ENCODE measurements at regions not wholly inside any gene's neighbourhood (a gene's known extent, or its start where the extent isn't known, plus 50 kb on each side); places are given as distances from the start of the nearest gene placed in this dataset.
A peak's percentile ranks its signal among the peaks of the same experiment; 100 is the strongest.
"Not testable (repeated sequence)": the region's sequence is repeated elsewhere in the genome, so short reads cannot be mapped to it uniquely, and the experiment has no call there.

GRCh38 chr19:31537902-31538301 is 188.7 kb upstream of the TSHZ3 start:
- H3K9me2 ChIP-seq (replicated peaks; ENCODE audit: insufficient read depth, low read length); H3K4me2 ChIP-seq (ENCODE audit: low read depth, low read length, poor library complexity, severe bottlenecking); H2AFZ ChIP-seq (ENCODE audit: low read length); H3K27ac ChIP-seq (ENCODE audit: low read length); H3K79me2 ChIP-seq (ENCODE audit: low read length); H3K9me3 ChIP-seq (ENCODE audit: low read length); H3K9ac ChIP-seq (ENCODE audit: low read length); H3K27me3 ChIP-seq (ENCODE audit: low read length); DNase-seq; H3K4me3 ChIP-seq (ENCODE audit: low read length); H4K20me1 ChIP-seq (ENCODE audit: insufficient read depth, low read depth, low read length); H3K36me3 ChIP-seq (ENCODE audit: insufficient read depth, low read length): not testable (repeated sequence)
- H3K4me1 ChIP-seq (ENCODE audit: low read length) = peaks cover 20% of the 10 kb centered on the region

- no peaks in the 10 kb centered on the region for H3K9me2 ChIP-seq (replicated peaks; ENCODE audit: insufficient read depth, low read length)
- H3K4me1 ChIP-seq (ENCODE audit: low read length) = peaks cover 30% of the 10 kb centered on the region
- H3K27me3 ChIP-seq (ENCODE audit: low read length) = no peaks in the 10 kb centered on the region
- H3K27ac ChIP-seq (ENCODE audit: low read length) = no peak overlapping the region
- H2AFZ ChIP-seq (ENCODE audit: low read length) = no peak overlapping the region
- no peak overlapping the region for H3K4me3 ChIP-seq (ENCODE audit: low read length)
- no peak overlapping the region for H3K4me2 ChIP-seq (ENCODE audit: low read depth, low read length, poor library complexity, severe bottlenecking)
- H3K9ac ChIP-seq (ENCODE audit: low read length) = no peak overlapping the region
- DNase-seq = no peak
- H4K20me1 ChIP-seq (ENCODE audit: insufficient read depth, low read depth, low read length) = no peaks in the 10 kb centered on the region
- no peaks in the 10 kb centered on the region for H3K9me3 ChIP-seq (ENCODE audit: low read length)
- H3K79me2 ChIP-seq (ENCODE audit: low read length) = no peaks in the 10 kb centered on the region
- H3K36me3 ChIP-seq (ENCODE audit: insufficient read depth, low read length) = no peaks in the 10 kb centered on the region
These were observed 189.6 kb upstream of the TSHZ3 start for GRCh38 chr19:31538879-31539278.

GRCh38 chr19:31539386-31539785 is 190.2 kb upstream of the TSHZ3 start:
- no peaks in the 10 kb centered on the region for H4K20me1 ChIP-seq (ENCODE audit: insufficient read depth, low read depth, low read length)
- peaks cover 35% of the 10 kb centered on the region for H3K4me1 ChIP-seq (ENCODE audit: low read length)
- H3K9me3 ChIP-seq (ENCODE audit: low read length) = no peaks in the 10 kb centered on the region
- no peaks in the 10 kb centered on the region for H3K79me2 ChIP-seq (ENCODE audit: low read length)
- H3K4me3 ChIP-seq (ENCODE audit: low read length) = no peak overlapping the region
- H2AFZ ChIP-seq (ENCODE audit: low read length) = no peak overlapping the region
- no peak overlapping the region for H3K9ac ChIP-seq (ENCODE audit: low read length)
- no peak for DNase-seq
- H3K4me2 ChIP-seq (ENCODE audit: low read depth, low read length, poor library complexity, severe bottlenecking) = no peak overlapping the region
- H3K36me3 ChIP-seq (ENCODE audit: insufficient read depth, low read length) = no peaks in the 10 kb centered on the region
- no peak overlapping the region for H3K27ac ChIP-seq (ENCODE audit: low read length)
- H3K9me2 ChIP-seq (replicated peaks; ENCODE audit: insufficient read depth, low read length) = no peaks in the 10 kb centered on the region
- no peaks in the 10 kb centered on the region for H3K27me3 ChIP-seq (ENCODE audit: low read length)

- Histone ChIP-seq H3K36me3 (ENCODE audit: insufficient read depth, low read length) (no peaks in the 10 kb centered on the region; the same call in 1 of the 2 replicates), H3K27me3 (ENCODE audit: low read length) (no peaks in the 10 kb centered on the region), H3K4me2 (ENCODE audit: low read depth, low read length, poor library complexity, severe bottlenecking) (no peak overlapping the region), H2AFZ (ENCODE audit: low read length) (no peak overlapping the region), H3K9me2 (replicated peaks; ENCODE audit: insufficient read depth, low read length) (no peaks in the 10 kb centered on the region), H3K9ac (ENCODE audit: low read length) (no peak overlapping the region), H3K79me2 (ENCODE audit: low read length) (no peaks in the 10 kb centered on the region), H4K20me1 (ENCODE audit: insufficient read depth, low read depth, low read length) (no peaks in the 10 kb centered on the region), H3K4me3 (ENCODE audit: low read length) (no peak overlapping the region), H3K9me3 (ENCODE audit: low read length) (no peaks in the 10 kb centered on the region; the same call in 1 of the 2 replicates), H3K4me1 (ENCODE audit: low read length) (peaks cover 35% of the 10 kb centered on the region), H3K27ac (ENCODE audit: low read length) (no peak overlapping the region)
- DNase-seq = no peak
These were observed 192.2 kb upstream of the TSHZ3 start for GRCh38 chr19:31541396-31541795.

GRCh38 chr19:31543456-31543855 is 194.2 kb upstream of the TSHZ3 start:
- DNase-seq = peak; percentile 93

GRCh38 chr19:31545777-31546176 is 196.5 kb upstream of the TSHZ3 start:
- no peaks in the 10 kb centered on the region for H4K20me1 ChIP-seq (ENCODE audit: insufficient read depth, low read depth, low read length)
- H3K79me2 ChIP-seq (ENCODE audit: low read length) = no peaks in the 10 kb centered on the region
- no peak overlapping the region for H2AFZ ChIP-seq (ENCODE audit: low read length)
- H3K4me2 ChIP-seq (ENCODE audit: low read depth, low read length, poor library complexity, severe bottlenecking) = no peak overlapping the region
- 0 out of 2 replicates have a peak, but pooled peaks cover 2% of the 10 kb centered on the region for H3K27me3 ChIP-seq (ENCODE audit: low read length)
- no peak overlapping the region for H3K27ac ChIP-seq (ENCODE audit: low read length)
- H3K9me2 ChIP-seq (replicated peaks; ENCODE audit: insufficient read depth, low read length) = no peaks in the 10 kb centered on the region
- H3K9me3 ChIP-seq (ENCODE audit: low read length) = no peaks in the 10 kb centered on the region; the same call in 1 of the 2 replicates
- peaks cover 35% of the 10 kb centered on the region for H3K4me1 ChIP-seq (ENCODE audit: low read length)
- no peak overlapping the region for H3K9ac ChIP-seq (ENCODE audit: low read length)
- DNase-seq = no peak
- no peaks in the 10 kb centered on the region; the same call in 1 of the 2 replicates for H3K36me3 ChIP-seq (ENCODE audit: insufficient read depth, low read length)
- no peak overlapping the region for H3K4me3 ChIP-seq (ENCODE audit: low read length)

More at GRCh38 chr19:31543456-31543855, 194.2 kb upstream of the TSHZ3 start:
- peaks cover 35% of the 10 kb centered on the region for H3K4me1 ChIP-seq (ENCODE audit: low read length)
- H3K27me3 ChIP-seq (ENCODE audit: low read length) = no peaks in the 10 kb centered on the region
- no peak overlapping the region for H3K4me3 ChIP-seq (ENCODE audit: low read length)
- H3K79me2 ChIP-seq (ENCODE audit: low read length) = no peaks in the 10 kb centered on the region
- no peak overlapping the region for H2AFZ ChIP-seq (ENCODE audit: low read length)
- H3K9me2 ChIP-seq (replicated peaks; ENCODE audit: insufficient read depth, low read length) = no peaks in the 10 kb centered on the region
- H3K36me3 ChIP-seq (ENCODE audit: insufficient read depth, low read length) = no peaks in the 10 kb centered on the region; the same call in 1 of the 2 replicates
- H4K20me1 ChIP-seq (ENCODE audit: insufficient read depth, low read depth, low read length) = no peaks in the 10 kb centered on the region
- no peak overlapping the region for H3K9ac ChIP-seq (ENCODE audit: low read length)
- H3K9me3 ChIP-seq (ENCODE audit: low read length) = no peaks in the 10 kb centered on the region; the same call in 1 of the 2 replicates
- H3K27ac ChIP-seq (ENCODE audit: low read length) = peak overlapping the region; percentile 88
- H3K4me2 ChIP-seq (ENCODE audit: low read depth, low read length, poor library complexity, severe bottlenecking) = peak overlapping the region; percentile 51

- no peak overlapping the region for H2AFZ ChIP-seq (ENCODE audit: low read length)
- H3K79me2 ChIP-seq (ENCODE audit: low read length) = no peaks in the 10 kb centered on the region
- no peak overlapping the region for H3K9ac ChIP-seq (ENCODE audit: low read length)
- H3K4me2 ChIP-seq (ENCODE audit: low read depth, low read length, poor library complexity, severe bottlenecking) = no peak overlapping the region
- no peaks in the 10 kb centered on the region; the same call in 1 of the 2 replicates for H3K36me3 ChIP-seq (ENCODE audit: insufficient read depth, low read length)
- DNase-seq = no peak
- 0 out of 2 replicates have a peak, but pooled peaks cover 3% of the 10 kb centered on the region for H3K27me3 ChIP-seq (ENCODE audit: low read length)
- no peak overlapping the region for H3K4me3 ChIP-seq (ENCODE audit: low read length)
- no peaks in the 10 kb centered on the region for H3K9me2 ChIP-seq (replicated peaks; ENCODE audit: insufficient read depth, low read length)
- H3K4me1 ChIP-seq (ENCODE audit: low read length) = peaks cover 30% of the 10 kb centered on the region
- H3K27ac ChIP-seq (ENCODE audit: low read length) = no peak overlapping the region
- no peaks in the 10 kb centered on the region; the same call in 1 of the 2 replicates for H3K9me3 ChIP-seq (ENCODE audit: low read length)
- no peaks in the 10 kb centered on the region for H4K20me1 ChIP-seq (ENCODE audit: insufficient read depth, low read depth, low read length)
These were observed 197.1 kb upstream of the TSHZ3 start for GRCh38 chr19:31546205-31546960.

GRCh38 chr19:31548941-31549340 is 199.7 kb upstream of the TSHZ3 start:
- Histone ChIP-seq H3K36me3 (ENCODE audit: insufficient read depth, low read length) (no peaks in the 10 kb centered on the region; the same call in 1 of the 2 replicates), H3K4me3 (ENCODE audit: low read length) (no peak overlapping the region), H3K27me3 (ENCODE audit: low read length) (0 out of 2 replicates have a peak, but pooled peaks cover 3% of the 10 kb centered on the region), H4K20me1 (ENCODE audit: insufficient read depth, low read depth, low read length) (no peaks in the 10 kb centered on the region), H3K4me1 (ENCODE audit: low read length) (peaks cover 9% of the 10 kb centered on the region), H3K9ac (ENCODE audit: low read length) (no peak overlapping the region), H3K9me3 (ENCODE audit: low read length) (no peaks in the 10 kb centered on the region; the same call in 1 of the 2 replicates), H2AFZ (ENCODE audit: low read length) (no peak overlapping the region), H3K27ac (ENCODE audit: low read length) (no peak overlapping the region), H3K4me2 (ENCODE audit: low read depth, low read length, poor library complexity, severe bottlenecking) (no peak overlapping the region), H3K9me2 (replicated peaks; ENCODE audit: insufficient read depth, low read length) (no peaks in the 10 kb centered on the region), H3K79me2 (ENCODE audit: low read length) (no peaks in the 10 kb centered on the region)
- peak; percentile 58 for DNase-seq
